H9 (cell line): ENCODE measurements at regions not wholly inside any gene's neighbourhood (a gene's known extent, or its start where the extent isn't known, plus 50 kb on each side); places are given as distances from the start of the nearest gene placed in this dataset.

ENCODE experiments used
- DNase-seq: peaks from one replicate; pipeline ENCODE4 v3.0.0-alpha.2; 2017
- H2AFZ ChIP-seq: one replicate; pipeline ENCODE4 v1.6.1; 2013; ENCODE audit warnings: mild to moderate bottlenecking, low read length, control low read depth, moderate library complexity
- H2AK5ac ChIP-seq: 2 replicates; pipeline ENCODE4 v1.6.1; 2013; ENCODE audit warnings: low read length, control low read depth, mixed read lengths; ENCODE audit not compliant: insufficient read length
- H2BK120ac ChIP-seq: one replicate; pipeline ENCODE4 v1.6.1; 2013; ENCODE audit warnings: low read depth, mild to moderate bottlenecking, low read length, control low read depth, inconsistent platforms; ENCODE audit not compliant: poor library complexity, severe bottlenecking
- H2BK12ac ChIP-seq: 2 replicates; pipeline ENCODE4 v1.6.1; 2013; ENCODE audit warnings: low read length, control low read depth, mixed read lengths, low read depth; ENCODE audit not compliant: insufficient read length
- H2BK15ac ChIP-seq: 2 replicates; pipeline ENCODE4 v1.6.1; 2013; ENCODE audit warnings: low read depth, low read length, control low read depth
- H2BK20ac ChIP-seq: one replicate; pipeline ENCODE4 v1.6.1; 2013; ENCODE audit warnings: low read depth, mild to moderate bottlenecking, low read length, control low read depth, inconsistent platforms; ENCODE audit not compliant: poor library complexity, severe bottlenecking
- H2BK5ac ChIP-seq: 2 replicates; pipeline ENCODE4 v1.6.1; 2013; ENCODE audit warnings: low read length, control low read depth, mixed read lengths; ENCODE audit not compliant: insufficient read length
- H3K14ac ChIP-seq: 2 replicates; pipeline ENCODE4 v1.6.1; 2013; ENCODE audit warnings: low read length, control low read depth; ENCODE audit not compliant: insufficient read depth
- H3K18ac ChIP-seq: 2 replicates; pipeline ENCODE4 v1.6.1; 2013; ENCODE audit warnings: low read depth, mild to moderate bottlenecking, mixed read lengths, low read length, control low read depth; ENCODE audit not compliant: insufficient read length
- H3K23ac ChIP-seq: 2 replicates; pipeline ENCODE4 v1.6.1; 2013; ENCODE audit warnings: low read length, control low read depth, mixed read lengths, low read depth; ENCODE audit not compliant: insufficient read length
- H3K23me2 ChIP-seq: 2 replicates; pipeline ENCODE4 v1.6.1; 2013; ENCODE audit warnings: low read depth, mild to moderate bottlenecking, mixed read lengths, low read length, control low read depth; ENCODE audit not compliant: insufficient read length, poor library complexity, severe bottlenecking
- H3K27ac ChIP-seq: 2 replicates; pipeline ENCODE4 v1.5.1; 2013; ENCODE audit warnings: low read length, control low read depth, mixed read lengths, low read depth; ENCODE audit not compliant: insufficient read length
- H3K27me3 ChIP-seq: 2 replicates; pipeline ENCODE4 v1.6.1; 2013; ENCODE audit warnings: low read length, control low read depth, inconsistent platforms; ENCODE audit not compliant: insufficient read depth
- H3K4ac ChIP-seq: 2 replicates; pipeline ENCODE4 v1.6.1; 2013; ENCODE audit warnings: low read depth, mild to moderate bottlenecking, control low read depth, inconsistent platforms, low read length, moderate library complexity
- H3K4me1 ChIP-seq: 2 replicates; pipeline ENCODE4 v1.6.1; 2013; ENCODE audit warnings: low read length, control low read depth, inconsistent platforms; ENCODE audit not compliant: insufficient read depth
- H3K4me2 ChIP-seq: 2 replicates; pipeline ENCODE4 v1.6.1; 2013; ENCODE audit warnings: low read length, control low read depth, mixed read lengths; ENCODE audit not compliant: insufficient read length, insufficient read depth
- H3K56ac ChIP-seq: 2 replicates; pipeline ENCODE4 v1.6.1; 2013; ENCODE audit warnings: low read depth, mild to moderate bottlenecking, mixed read lengths, low read length, control low read depth; ENCODE audit not compliant: insufficient read length
- H3K79me1 ChIP-seq: 2 replicates; pipeline ENCODE4 v1.6.1; 2013; ENCODE audit warnings: low read depth, mild to moderate bottlenecking, moderate library complexity, low read length, control low read depth, inconsistent platforms; ENCODE audit not compliant: insufficient read depth, poor library complexity, severe bottlenecking
- H3K79me2 ChIP-seq: 2 replicates; pipeline ENCODE4 v1.6.1; 2013; ENCODE audit warnings: low read length, control low read depth, inconsistent platforms; ENCODE audit not compliant: insufficient read depth
- H3K9ac ChIP-seq: 2 replicates; pipeline ENCODE4 v1.6.1; 2013; ENCODE audit warnings: low read length, control low read depth, mixed read lengths; ENCODE audit not compliant: insufficient read length; ENCODE audit errors: extremely low read depth
- H3K9me3 ChIP-seq: one replicate; pipeline ENCODE4 v1.6.1; 2013; ENCODE audit warnings: low read depth, low read length, inconsistent platforms; ENCODE audit not compliant: control insufficient read depth
- H3T11ph ChIP-seq: one replicate; pipeline ENCODE4 v1.6.1; 2013; ENCODE audit warnings: mild to moderate bottlenecking, low read length, control low read depth, inconsistent platforms
- H4K20me1 ChIP-seq: one replicate; pipeline ENCODE4 v1.6.1; 2013; ENCODE audit not compliant: control insufficient read depth, insufficient read length, insufficient read depth
- H4K5ac ChIP-seq: 2 replicates; pipeline ENCODE4 v1.6.1; 2013; ENCODE audit warnings: low read depth, mild to moderate bottlenecking, mixed read lengths, low read length, control low read depth; ENCODE audit not compliant: insufficient read length
- H4K8ac ChIP-seq: replicated peaks from 2 replicates; pipeline ENCODE4 v1.6.1; 2013; ENCODE audit warnings: low read length, control low read depth, mixed read lengths, low read depth; ENCODE audit not compliant: insufficient read length
- H4K91ac ChIP-seq: 2 replicates; pipeline ENCODE4 v1.6.1; 2013; ENCODE audit warnings: low read depth, mild to moderate bottlenecking, moderate library complexity, mixed read lengths, low read length, control low read depth; ENCODE audit not compliant: insufficient read length
- H3K27ac Mint-ChIP-seq, 3 experiments: 2 replicates in 2 of 3; 3 replicates in 1 of 3; pipeline ENCODE4 v1.8.0; 2020 to 2021; ENCODE audit warnings: mixed read lengths in 3 of 3, mild to moderate bottlenecking in 1 of 3, moderate library complexity in 1 of 3
- H3K27me3 Mint-ChIP-seq: 2 replicates; pipeline ENCODE4 v1.8.0; 2021; ENCODE audit warnings: low read depth, mild to moderate bottlenecking, moderate library complexity, mixed read lengths
- H3K36me3 Mint-ChIP-seq, 3 experiments: 2 replicates in 2 of 3; 3 replicates in 1 of 3; pipeline ENCODE4 v1.8.0; 2020 to 2021; ENCODE audit warnings: low read depth in 3 of 3, mixed read lengths in 3 of 3; ENCODE audit not compliant: insufficient read depth in 1 of 3
- H3K4me1 Mint-ChIP-seq, 2 experiments: 2 replicates each; pipeline ENCODE4 v1.8.0; 2020; ENCODE audit warnings: mixed read lengths in 2 of 2
- H3K4me3 Mint-ChIP-seq, 2 experiments: 2 replicates in 1 of 2; 3 replicates in 1 of 2; pipeline ENCODE4 v1.8.0; 2020 to 2021; ENCODE audit warnings: mild to moderate bottlenecking in 2 of 2, mixed read lengths in 2 of 2, moderate library complexity in 1 of 2
- H3K9me3 Mint-ChIP-seq, 2 experiments: 2 replicates in 1 of 2; 3 replicates in 1 of 2; pipeline ENCODE4 v1.8.0; 2020; ENCODE audit warnings: mild to moderate bottlenecking in 2 of 2, mixed read lengths in 2 of 2, moderate library complexity in 1 of 2
- CTCF ChIP-seq: fragments of 200-600 bp; sonication (generic); conservative IDR thresholded peaks from 3 replicates; pipeline ENCODE4 v1.8.0; 2021; ENCODE audit warnings: antibody characterized with exemption, mild to moderate bottlenecking
- WGBS: extraction: QIAGEN DNeasy Blood & Tissue Kit; methylation state at CpG from one replicate; pipeline ENCODE4 v1.1.7; 2013; ENCODE audit warnings: missing lambda C conversion rate, low lambda C conversion rate, mixed read lengths; ENCODE audit not compliant: insufficient read length; ENCODE audit errors: extremely low coverage; 5-methylcytosine and 5-hydroxymethylcytosine counted together

- H3K9me3 ChIP-seq = no peaks in the 10 kb centered on the region
- H3K27me3 ChIP-seq = no peaks in the 10 kb centered on the region
- no peak overlapping the region for H2BK20ac ChIP-seq
- no peak overlapping the region for H2BK5ac ChIP-seq
- no peak overlapping the region for H4K91ac ChIP-seq
- H2BK15ac ChIP-seq = no peak overlapping the region
- no peak overlapping the region for H3T11ph ChIP-seq
- no peak overlapping the region; the same call in 1 of the 2 replicates for H3K14ac ChIP-seq
- H3K23me2 ChIP-seq = no peaks in the 10 kb centered on the region
- H2AFZ ChIP-seq = no peak overlapping the region
- no peaks in the 10 kb centered on the region for H4K20me1 ChIP-seq
- H2BK120ac ChIP-seq = no peak overlapping the region
- H3K79me2 ChIP-seq = no peaks in the 10 kb centered on the region
- H3K56ac ChIP-seq = no peak overlapping the region
- no peak overlapping the region for H3K18ac ChIP-seq
- Mint-ChIP-seq H3K9me3 (peaks cover 0 to 3% of the 10 kb centered on the region in 2 experiments; a peak in 2 of 5 replicates), H3K4me3 (no peak overlapping the region), H3K27ac (no peak overlapping the region), H3K4me1 (peaks cover 20 to 21% of the 10 kb centered on the region in 2 experiments), H3K27me3 (peaks cover 6% of the 10 kb centered on the region), H3K36me3 (no peaks in the 10 kb centered on the region; a peak in 1 of 7 replicates)
- H3K4ac ChIP-seq = no peak overlapping the region
- H3K23ac ChIP-seq = no peak overlapping the region
- no peak overlapping the region for H3K9ac ChIP-seq
- H3K27ac ChIP-seq = no peak overlapping the region
- H2BK12ac ChIP-seq = no peak overlapping the region
- no peak overlapping the region for H4K8ac ChIP-seq
- DNase-seq = no peak
- no peaks in the 10 kb centered on the region; the same call in 1 of the 2 replicates for H3K4me1 ChIP-seq
- no peak overlapping the region for H4K5ac ChIP-seq
- no peaks in the 10 kb centered on the region for H3K79me1 ChIP-seq
- H3K4me2 ChIP-seq = no peak overlapping the region
- H2AK5ac ChIP-seq = no peak overlapping the region
- WGBS = no CpG with 5 or more reads among the region's 4 CpGs
- no peak for TF ChIP-seq CTCF
Observed at GRCh38 chr18:78826631-78827030, 153.0 kb upstream of the SALL3 start.
